Testis (tissue), 2 donors: ENCODE measurements at regions not wholly inside any gene's neighbourhood (a gene's known extent, or its start where the extent isn't known, plus 50 kb on each side); places are given as distances from the start of the nearest gene placed in this dataset.

ENCODE experiments used
- POLR2A ChIP-seq: fragments of 450-650 bp; IDR thresholded peaks from one replicate; pipeline ENCODE4 v1.6.1; 2017; ENCODE audit warnings: antibody characterized with exemption, mild to moderate bottlenecking, moderate library complexity
- TF ChIP-seq, protein P1 (sequence below), 3 experiments: fragments of 450-650 bp in 2 of 3; fragments of 200-600 bp in 1 of 3; sonication (generic) in 1 of 3; IDR thresholded peaks; one replicate each; pipeline ENCODE4 v1.5.1; 2016 to 2019; ENCODE audit warnings: antibody characterized with exemption in 3 of 3, mild to moderate bottlenecking in 2 of 3, moderate library complexity in 1 of 3

DNA sequence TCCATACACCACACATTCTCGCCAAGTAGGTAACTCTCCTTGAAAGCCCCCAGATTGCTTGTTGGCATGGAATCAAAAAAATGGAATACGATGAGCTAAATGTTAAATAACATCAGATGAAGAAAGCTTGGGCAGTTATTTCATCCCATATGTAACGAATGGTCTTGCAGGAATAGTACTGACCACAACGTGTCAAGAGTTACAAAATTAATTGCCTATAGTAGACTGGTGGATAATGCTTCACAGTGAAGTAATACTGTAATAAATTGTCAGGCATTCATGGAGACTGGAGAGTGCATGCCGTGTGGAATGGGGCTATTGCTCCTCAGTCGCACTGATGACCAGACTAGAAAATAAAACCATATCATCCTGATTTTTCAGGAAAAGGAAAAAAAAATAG lies 1628.7 kb downstream of the MAT2B start:
- TF ChIP-seq POLR2A: no peak
- TF ChIP-seq, protein P1, sequence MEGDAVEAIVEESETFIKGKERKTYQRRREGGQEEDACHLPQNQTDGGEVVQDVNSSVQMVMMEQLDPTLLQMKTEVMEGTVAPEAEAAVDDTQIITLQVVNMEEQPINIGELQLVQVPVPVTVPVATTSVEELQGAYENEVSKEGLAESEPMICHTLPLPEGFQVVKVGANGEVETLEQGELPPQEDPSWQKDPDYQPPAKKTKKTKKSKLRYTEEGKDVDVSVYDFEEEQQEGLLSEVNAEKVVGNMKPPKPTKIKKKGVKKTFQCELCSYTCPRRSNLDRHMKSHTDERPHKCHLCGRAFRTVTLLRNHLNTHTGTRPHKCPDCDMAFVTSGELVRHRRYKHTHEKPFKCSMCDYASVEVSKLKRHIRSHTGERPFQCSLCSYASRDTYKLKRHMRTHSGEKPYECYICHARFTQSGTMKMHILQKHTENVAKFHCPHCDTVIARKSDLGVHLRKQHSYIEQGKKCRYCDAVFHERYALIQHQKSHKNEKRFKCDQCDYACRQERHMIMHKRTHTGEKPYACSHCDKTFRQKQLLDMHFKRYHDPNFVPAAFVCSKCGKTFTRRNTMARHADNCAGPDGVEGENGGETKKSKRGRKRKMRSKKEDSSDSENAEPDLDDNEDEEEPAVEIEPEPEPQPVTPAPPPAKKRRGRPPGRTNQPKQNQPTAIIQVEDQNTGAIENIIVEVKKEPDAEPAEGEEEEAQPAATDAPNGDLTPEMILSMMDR (IDR thresholded peaks at IDR 0.05): no peak
